MM.1S (cell line): ENCODE measurements at regions not wholly inside any gene's neighbourhood (a gene's known extent, or its start where the extent isn't known, plus 50 kb on each side); places are given as distances from the start of the nearest gene placed in this dataset.

Experiments
- EZH2 ChIP-seq: fragments of 300-600 bp; sonication (generic); optimal IDR thresholded peaks from 2 replicates; pipeline ENCODE3; 2017; ENCODE audit warnings: low read depth, mild to moderate bottlenecking, antibody characterized with exemption, low read length, mixed read lengths
- TF ChIP-seq, protein P1 (sequence below): fragments of 300-600 bp; sonication (generic); IDR thresholded peaks from 2 replicates; pipeline ENCODE4 v1.5.1; 2016; ENCODE audit warnings: antibody characterized with exemption, low read length, mixed read lengths

DNA sequence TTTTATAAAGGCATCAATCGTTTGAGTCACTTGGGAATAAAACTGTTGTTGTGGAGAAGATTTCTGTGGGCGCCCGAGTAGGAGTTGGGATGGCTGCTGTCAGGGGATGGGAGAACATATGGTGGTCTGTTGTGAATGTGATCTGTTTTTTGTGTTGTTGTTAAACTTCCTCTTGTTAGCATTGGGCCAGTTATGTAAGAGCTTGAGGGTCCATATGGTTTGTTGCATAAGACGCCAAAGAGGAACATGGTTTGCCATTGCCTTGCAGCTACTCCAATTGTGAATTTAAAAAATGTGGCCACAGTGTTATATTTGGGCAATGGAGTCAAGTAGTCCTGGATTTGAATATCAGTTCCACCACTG lies 136.1 kb upstream of the JUN start:
- TF ChIP-seq, protein P1, sequence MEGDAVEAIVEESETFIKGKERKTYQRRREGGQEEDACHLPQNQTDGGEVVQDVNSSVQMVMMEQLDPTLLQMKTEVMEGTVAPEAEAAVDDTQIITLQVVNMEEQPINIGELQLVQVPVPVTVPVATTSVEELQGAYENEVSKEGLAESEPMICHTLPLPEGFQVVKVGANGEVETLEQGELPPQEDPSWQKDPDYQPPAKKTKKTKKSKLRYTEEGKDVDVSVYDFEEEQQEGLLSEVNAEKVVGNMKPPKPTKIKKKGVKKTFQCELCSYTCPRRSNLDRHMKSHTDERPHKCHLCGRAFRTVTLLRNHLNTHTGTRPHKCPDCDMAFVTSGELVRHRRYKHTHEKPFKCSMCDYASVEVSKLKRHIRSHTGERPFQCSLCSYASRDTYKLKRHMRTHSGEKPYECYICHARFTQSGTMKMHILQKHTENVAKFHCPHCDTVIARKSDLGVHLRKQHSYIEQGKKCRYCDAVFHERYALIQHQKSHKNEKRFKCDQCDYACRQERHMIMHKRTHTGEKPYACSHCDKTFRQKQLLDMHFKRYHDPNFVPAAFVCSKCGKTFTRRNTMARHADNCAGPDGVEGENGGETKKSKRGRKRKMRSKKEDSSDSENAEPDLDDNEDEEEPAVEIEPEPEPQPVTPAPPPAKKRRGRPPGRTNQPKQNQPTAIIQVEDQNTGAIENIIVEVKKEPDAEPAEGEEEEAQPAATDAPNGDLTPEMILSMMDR = no peak
- no peak for TF ChIP-seq EZH2
